ENCODE measurements at regions not wholly inside any gene's neighbourhood (a gene's known extent, or its start where the extent isn't known, plus 50 kb on each side); places are given as distances from the start of the nearest gene placed in this dataset.

- no peak for DNase-seq
Measured at GRCh38 chr4:63607169-63607872, 801.9 kb downstream of the TECRL start.

- no peak for DNase-seq
Measured at GRCh38 chr4:63589796-63590195, 819.5 kb downstream of the TECRL start.

- no peak for DNase-seq
Measured at GRCh38 chr4:63583561-63583960, 825.7 kb downstream of the TECRL start.

DNA sequence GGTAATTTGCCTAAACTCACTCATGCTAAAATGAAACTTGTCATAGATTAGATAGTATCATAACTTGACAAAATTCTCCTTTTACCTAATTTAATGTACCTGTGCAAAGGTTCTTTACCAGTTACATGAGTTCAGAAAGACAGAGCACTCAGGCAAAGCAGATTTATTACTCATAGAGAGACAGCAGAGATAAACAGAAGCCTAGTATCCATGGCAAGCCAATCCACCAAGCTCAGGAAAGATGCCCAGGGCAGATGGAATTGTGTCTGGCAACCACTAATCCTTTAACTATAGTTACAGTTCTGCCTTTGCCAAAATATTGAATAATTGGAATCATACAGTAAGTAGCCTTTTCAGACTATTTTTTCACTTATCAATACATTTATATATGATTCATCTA is 826.2 kb downstream of the TECRL start:
- no peak for DNase-seq

DNA sequence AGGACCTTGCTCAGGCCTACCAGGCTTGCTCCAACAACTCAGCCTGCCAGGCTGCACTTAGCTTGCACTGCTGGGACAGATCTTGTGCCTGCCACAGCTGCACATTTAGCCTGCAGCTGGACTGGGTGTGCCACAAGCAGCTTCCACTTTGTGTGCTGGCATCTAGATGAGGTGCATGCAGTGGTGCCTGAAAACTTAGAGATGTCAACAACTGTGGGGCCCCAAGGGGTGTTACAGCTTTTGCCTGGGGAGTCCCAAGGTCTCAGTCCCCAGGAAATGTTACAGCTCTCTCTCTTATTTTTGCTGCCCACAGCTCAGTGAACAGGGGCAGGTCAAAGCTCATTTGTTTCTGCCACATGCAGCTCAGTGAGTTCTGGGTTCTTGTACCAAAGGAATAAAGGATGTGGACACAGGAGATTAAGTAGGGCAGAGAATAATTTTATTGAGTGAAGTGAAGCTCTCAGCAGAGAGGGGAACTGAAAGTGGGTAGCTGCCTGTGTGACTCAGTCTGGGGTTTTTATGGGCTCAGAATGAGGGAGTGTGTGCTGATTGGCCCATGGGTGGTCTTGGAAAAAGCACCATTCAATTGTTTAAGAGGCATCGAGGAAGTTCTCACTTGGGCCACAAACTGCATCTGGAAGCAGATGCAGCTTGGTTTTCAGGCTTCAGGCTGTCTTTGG is 828.3 kb downstream of the TECRL start:
- peak in 1 of 3 donors; percentile 0 for DNase-seq

- DNase-seq, result no peak
Measured at GRCh38 chr4:63578383-63578782, 830.9 kb downstream of the TECRL start.

DNA sequence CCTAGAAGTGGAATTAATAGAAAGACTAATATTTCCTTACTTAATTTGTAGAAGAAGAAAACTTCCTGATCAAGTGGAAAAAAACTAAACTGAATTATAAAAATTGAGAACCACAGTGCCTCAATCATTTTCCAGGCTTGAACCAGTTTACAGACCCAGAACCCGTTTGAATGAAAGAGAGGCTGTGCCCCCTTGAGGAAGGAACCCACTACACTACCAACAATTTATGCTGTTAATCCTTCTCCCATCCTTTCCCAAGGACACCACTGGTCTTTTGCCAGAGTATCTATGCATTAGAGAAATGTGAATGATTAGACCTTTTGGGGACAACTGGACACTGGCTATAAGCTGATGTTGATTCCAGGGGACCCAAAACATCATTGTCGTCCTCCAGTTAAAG is 842.6 kb downstream of the TECRL start:
- no peak for DNase-seq

GRCh38 chr4:63563288-63564014 is 845.8 kb downstream of the TECRL start:
- DNase-seq, result no peak

GRCh38 chr4:63558709-63559108 is 850.5 kb downstream of the TECRL start:
- no peak for DNase-seq

DNA sequence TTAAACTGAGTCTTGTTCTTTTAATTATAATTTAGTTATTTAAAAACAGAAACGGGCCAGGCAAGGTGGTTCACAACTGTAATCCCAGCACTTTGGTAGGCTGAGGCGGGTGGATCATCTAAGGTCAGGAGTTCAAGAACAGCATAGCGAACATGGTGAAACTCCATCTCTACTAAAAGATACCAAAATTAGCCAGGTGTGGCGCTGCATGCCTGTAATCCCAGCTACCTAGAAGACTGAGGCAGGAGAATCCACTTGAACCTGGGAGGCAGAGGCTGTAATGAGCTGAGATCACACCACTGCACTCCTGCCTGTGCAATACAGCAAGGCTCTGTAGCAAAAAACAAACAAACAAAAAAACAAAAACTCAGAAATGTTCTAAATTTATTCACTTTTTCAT is 852.9 kb downstream of the TECRL start:
- no peak for DNase-seq

GRCh38 chr4:63553123-63553522 is 856.1 kb downstream of the TECRL start:
- DNase-seq, result no peak

DNA sequence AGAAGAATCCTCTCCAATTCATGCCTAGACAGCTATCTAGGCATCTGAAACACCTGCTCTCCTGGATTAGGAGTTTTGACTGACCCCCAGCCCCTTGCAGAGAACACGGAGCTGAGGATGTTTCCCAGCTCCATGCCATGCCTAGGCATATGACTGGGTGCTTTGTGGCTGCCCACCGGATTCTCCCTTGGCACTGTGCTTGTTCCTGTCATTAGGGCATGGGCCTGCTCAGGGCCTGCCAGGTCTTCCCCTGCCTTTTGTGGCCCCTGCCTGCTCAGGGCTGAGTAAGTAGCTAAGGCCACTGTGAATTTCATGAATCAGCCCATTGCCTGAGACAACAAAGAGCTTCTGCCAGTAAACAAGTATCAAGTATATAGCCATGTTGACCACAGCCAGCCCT is 867.4 kb downstream of the TECRL start:
- no peak for DNase-seq

DNA sequence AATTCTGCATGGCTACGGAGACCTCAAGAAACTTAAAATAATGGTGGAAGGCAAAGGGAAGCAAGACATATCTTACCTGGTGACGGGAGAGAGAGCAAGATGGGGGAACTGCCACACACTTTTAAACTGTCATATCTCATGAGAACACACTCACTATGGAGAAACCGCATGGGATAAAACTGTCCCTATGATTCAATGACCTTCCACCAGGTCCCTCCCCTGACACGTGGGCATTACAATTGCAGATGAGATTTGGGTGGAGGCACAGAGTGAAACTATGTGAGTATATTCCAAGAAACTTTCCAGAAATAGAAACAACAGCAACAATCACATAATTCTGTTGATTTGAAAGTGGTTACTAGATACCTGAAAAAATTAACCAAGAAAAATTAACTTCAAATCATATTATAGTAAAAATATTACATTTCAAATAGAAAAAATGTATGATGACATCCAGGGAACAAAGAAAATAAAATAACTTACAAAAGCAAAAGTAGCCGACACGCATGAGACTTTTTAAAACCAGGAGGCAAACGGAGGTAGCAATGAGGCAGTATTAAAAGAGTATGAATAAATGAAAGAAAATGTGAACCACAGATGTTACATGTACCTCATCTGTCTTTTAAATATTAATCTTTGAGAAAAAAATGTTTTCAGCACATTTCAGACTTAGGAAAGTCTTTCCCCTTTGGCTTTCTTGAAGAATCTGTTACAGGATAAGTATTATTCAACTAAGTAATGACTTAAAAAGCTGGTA is 879.5 kb downstream of the TECRL start:
- DNase-seq, result no peak

DNA sequence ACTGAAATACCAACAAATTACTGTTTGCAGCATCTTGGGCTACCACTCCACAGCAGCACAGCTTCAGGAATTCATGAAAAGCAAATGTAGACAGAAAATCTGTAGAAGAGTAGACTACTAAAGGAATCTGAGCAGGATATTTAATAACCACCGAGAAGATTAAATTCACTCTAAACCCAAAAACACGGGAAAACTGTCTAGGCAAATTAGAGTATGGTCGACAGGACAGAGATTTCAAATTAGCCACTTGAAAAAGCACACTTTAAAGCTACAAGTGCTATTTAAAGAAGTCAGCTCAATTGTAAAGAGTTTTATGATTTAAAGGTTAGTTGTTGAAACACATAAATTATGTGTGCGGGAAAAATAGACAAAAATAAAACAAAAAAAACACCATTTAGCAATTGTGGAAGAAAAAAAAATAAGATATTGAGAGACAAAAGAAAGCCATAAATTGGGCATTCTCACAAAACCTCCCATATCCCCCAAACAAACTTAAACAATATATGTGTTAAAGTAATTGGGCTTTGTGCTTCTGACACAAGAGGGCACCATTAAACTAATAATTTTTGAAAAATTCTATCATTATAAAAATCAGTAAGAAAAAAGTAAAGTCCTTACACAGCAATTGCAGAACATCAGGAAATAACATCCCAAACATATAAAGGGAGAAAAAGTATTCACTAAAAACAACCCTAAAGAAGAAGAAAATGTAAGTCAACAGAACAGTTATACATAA is 880.8 kb downstream of the TECRL start:
- DNase-seq, result no peak

DNA sequence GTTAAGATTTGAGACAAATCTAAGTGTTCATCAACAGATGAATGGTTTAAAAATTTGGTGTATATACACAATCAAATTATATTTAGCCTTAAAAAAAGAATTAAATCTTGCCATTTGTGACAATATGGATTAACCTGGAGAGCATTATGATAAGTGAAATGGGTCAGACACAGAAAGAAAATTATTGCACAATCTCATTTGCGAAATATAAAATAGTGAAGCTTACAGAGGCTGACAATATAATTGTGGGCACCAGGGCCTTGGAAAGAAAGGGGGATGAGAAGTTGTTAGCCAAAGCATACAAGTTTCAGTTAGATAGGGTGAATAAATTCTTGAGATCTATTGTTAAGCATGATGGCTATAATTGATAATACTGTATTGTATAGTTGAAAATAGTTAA is 883.0 kb downstream of the TECRL start:
- DNase-seq, result no peak

DNA sequence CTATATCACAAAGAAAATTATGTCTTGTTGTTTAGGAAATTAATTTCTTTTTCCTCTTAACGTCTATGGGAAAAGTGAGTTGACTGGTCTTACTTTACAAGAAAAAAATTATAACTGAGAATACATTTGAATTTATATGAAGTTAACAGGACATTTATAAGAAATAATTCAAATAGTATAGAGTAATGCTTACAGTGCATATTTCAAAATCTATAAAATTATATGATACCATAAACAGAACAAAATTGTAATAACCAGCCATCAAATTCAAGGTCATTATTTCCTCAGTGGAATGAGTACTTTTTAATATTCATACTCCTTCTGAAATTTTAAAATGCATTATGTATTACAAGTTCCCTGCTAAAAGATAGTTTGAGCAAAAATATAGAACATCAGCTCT is 884.5 kb downstream of the TECRL start:
- no peak for DNase-seq

DNA sequence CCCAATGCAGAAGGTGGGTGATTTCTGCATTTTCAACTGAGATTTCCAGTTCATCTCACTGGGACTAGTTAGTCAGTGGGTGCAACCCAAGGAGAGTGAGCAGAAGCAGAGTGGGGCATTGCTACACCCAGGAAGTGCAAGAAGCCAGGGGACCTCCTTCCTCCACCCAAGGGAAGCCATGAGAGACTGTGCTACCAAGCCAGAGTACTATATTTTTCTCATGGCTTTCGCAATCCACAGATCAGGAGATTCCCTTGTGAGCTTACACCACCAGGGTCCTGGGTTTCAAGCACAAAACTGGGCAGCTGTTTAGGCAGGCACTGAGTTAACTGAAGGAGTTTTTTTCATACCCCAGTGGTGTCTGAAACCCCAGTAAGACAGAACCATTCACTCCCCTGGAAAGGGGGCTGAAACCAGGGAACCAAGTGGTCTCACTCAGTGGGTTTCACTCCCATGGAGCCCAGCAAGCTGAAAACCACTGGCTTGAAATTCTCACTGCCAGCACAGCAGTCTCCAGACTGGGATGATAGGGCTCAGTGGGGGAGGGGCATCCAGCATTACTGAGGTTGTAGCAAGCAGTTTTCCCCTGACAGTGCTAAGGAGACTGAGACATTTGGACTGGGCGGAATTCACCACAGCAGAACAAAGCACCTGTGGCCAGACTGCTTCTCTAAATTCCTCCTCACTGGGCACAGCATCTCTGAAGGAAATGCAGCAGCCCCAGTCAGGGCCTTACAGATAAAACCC is 903.4 kb downstream of the TECRL start:
- no peak for DNase-seq

GRCh38 chr4:63493265-63493664 is 916.0 kb downstream of the TECRL start:
- no peak for DNase-seq

GRCh38 chr4:63492515-63492914 is 916.7 kb downstream of the TECRL start:
- no peak for DNase-seq

- DNase-seq, result no peak
Measured at GRCh38 chr4:63464393-63464792, 944.9 kb downstream of the TECRL start.

- DNase-seq, result no peak
Measured at GRCh38 chr4:63460075-63460474, 949.2 kb downstream of the TECRL start.

DNA sequence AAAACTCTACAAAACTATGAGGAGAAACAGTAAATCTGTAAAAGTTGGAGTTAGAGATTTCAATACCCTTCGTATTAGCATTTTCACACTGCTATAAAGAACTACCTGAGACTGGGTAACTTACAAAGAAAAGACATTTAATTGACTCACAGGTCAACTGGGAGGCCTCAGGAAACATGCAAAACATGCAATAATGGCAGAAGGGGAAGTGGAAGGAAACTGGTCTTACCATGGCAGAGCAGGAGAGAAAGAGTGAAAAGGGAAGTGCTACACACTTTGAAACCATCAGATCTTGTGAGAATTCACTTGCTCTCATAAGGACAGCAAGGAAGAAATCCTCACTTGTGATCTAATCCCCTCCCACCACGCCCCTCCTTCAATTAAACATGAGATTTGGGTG is 949.9 kb downstream of the TECRL start:
- DNase-seq, result no peak
